Neural progenitor cell (in vitro differentiated cells): ENCODE measurements at regions not wholly inside any gene's neighbourhood (a gene's known extent, or its start where the extent isn't known, plus 50 kb on each side); places are given as distances from the start of the nearest gene placed in this dataset.

Experiments
- EZH2 ChIP-seq: fragments of 200-600 bp; sonication (generic); IDR thresholded peaks from 2 replicates; pipeline ENCODE4 v1.6.1; 2017; ENCODE audit warnings: antibody characterized with exemption, mild to moderate bottlenecking, moderate library complexity
- EZH2phosphoT487 ChIP-seq: fragments of 200-600 bp; sonication (generic); IDR thresholded peaks from 2 replicates; pipeline ENCODE4 v1.6.1; 2017; ENCODE audit warnings: antibody characterized with exemption
- TF ChIP-seq, protein P1 (sequence below): fragments of 200-600 bp; sonication (generic); IDR thresholded peaks from 2 replicates; pipeline ENCODE4 v1.5.1; 2017; ENCODE audit warnings: antibody characterized with exemption, mild to moderate bottlenecking

GRCh38 chr9:108083796-108084352 is 594.3 kb upstream of the KLF4 start:
- TF ChIP-seq, protein P1, sequence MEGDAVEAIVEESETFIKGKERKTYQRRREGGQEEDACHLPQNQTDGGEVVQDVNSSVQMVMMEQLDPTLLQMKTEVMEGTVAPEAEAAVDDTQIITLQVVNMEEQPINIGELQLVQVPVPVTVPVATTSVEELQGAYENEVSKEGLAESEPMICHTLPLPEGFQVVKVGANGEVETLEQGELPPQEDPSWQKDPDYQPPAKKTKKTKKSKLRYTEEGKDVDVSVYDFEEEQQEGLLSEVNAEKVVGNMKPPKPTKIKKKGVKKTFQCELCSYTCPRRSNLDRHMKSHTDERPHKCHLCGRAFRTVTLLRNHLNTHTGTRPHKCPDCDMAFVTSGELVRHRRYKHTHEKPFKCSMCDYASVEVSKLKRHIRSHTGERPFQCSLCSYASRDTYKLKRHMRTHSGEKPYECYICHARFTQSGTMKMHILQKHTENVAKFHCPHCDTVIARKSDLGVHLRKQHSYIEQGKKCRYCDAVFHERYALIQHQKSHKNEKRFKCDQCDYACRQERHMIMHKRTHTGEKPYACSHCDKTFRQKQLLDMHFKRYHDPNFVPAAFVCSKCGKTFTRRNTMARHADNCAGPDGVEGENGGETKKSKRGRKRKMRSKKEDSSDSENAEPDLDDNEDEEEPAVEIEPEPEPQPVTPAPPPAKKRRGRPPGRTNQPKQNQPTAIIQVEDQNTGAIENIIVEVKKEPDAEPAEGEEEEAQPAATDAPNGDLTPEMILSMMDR, result no peak
- no peak for TF ChIP-seq EZH2
- TF ChIP-seq EZH2phosphoT487, result no peak
